ENCODE measurements at regions not wholly inside any gene's neighbourhood (a gene's known extent, or its start where the extent isn't known, plus 50 kb on each side); places are given as distances from the start of the nearest gene placed in this dataset.

DNA sequence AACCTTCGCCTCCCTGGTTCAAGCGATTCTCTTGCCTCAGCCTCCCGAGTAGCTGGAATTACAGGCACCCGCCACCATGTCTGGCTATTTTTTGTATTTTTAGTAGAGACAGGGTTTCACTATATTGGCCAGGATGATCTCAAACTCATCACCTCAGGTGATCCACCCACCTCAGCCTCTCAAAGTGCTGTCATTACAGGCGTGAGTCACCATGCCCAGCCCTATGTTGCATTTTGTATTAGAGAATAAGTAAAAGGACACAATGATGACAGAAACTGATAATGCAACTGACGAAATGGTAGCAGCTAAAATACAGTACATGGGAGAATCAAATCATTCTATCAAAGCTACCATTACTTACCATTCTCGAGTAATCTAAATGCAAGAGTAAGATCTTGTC is 276.7 kb downstream of the DSEL start:
- TF ChIP-seq, protein P1, sequence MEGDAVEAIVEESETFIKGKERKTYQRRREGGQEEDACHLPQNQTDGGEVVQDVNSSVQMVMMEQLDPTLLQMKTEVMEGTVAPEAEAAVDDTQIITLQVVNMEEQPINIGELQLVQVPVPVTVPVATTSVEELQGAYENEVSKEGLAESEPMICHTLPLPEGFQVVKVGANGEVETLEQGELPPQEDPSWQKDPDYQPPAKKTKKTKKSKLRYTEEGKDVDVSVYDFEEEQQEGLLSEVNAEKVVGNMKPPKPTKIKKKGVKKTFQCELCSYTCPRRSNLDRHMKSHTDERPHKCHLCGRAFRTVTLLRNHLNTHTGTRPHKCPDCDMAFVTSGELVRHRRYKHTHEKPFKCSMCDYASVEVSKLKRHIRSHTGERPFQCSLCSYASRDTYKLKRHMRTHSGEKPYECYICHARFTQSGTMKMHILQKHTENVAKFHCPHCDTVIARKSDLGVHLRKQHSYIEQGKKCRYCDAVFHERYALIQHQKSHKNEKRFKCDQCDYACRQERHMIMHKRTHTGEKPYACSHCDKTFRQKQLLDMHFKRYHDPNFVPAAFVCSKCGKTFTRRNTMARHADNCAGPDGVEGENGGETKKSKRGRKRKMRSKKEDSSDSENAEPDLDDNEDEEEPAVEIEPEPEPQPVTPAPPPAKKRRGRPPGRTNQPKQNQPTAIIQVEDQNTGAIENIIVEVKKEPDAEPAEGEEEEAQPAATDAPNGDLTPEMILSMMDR (IDR thresholded peaks at IDR 0.05), result no peak
- TF ChIP-seq POLR2A (IDR thresholded peaks at IDR 0.05), result no peak
